HEK293T (cell line): ENCODE measurements at regions not wholly inside any gene's neighbourhood (a gene's known extent, or its start where the extent isn't known, plus 50 kb on each side); places are given as distances from the start of the nearest gene placed in this dataset.

Source experiments
- CTCF ChIA-PET: fragments of 350-600 bp; formaldehyde crosslinking; extraction: SDS; loops from one replicate; lab custom pipeline; 2021; ENCODE audit warnings: antibody characterized with exemption, inconsistent platforms; lab: Yijun Ruan, JAX
- POLR2A ChIA-PET: fragments of 350-600 bp; formaldehyde crosslinking; extraction: SDS; loops from one replicate; lab custom pipeline; 2020; ENCODE audit warnings: antibody characterized with exemption, inconsistent platforms; lab: Yijun Ruan, JAX
- DNase-seq: peaks from one replicate; pipeline ENCODE4 v3.0.0; 2012; ENCODE audit warnings: mixed read lengths; ENCODE audit errors: extremely low spot score
- ARNT ChIP-seq: fragments of 450-650 bp; IDR thresholded peaks from 2 replicates; pipeline ENCODE4 v1.6.1; 2017; ENCODE audit warnings: mild to moderate bottlenecking
- BHLHE40 ChIP-seq: fragments of 450-650 bp; IDR thresholded peaks from 2 replicates; pipeline ENCODE4 v1.6.1; 2016; ENCODE audit warnings: mild to moderate bottlenecking, moderate library complexity, borderline replicate concordance
- CTBP1 ChIP-seq: fragments of 450-650 bp; IDR thresholded peaks from 2 replicates; pipeline ENCODE4 v1.6.1; 2016; ENCODE audit warnings: borderline replicate concordance
- ELF4 ChIP-seq: fragments of 450-650 bp; IDR thresholded peaks from 2 replicates; pipeline ENCODE4 v1.6.1; 2017; ENCODE audit warnings: antibody characterized with exemption
- FOXA1 ChIP-seq: fragments of 450-650 bp; IDR thresholded peaks from 2 replicates; pipeline ENCODE4 v1.6.1; 2016; ENCODE audit warnings: mild to moderate bottlenecking
- FOXK2 ChIP-seq: fragments of 450-650 bp; IDR thresholded peaks from 2 replicates; pipeline ENCODE4 v1.6.1; 2016; ENCODE audit warnings: mild to moderate bottlenecking
- FOXM1 ChIP-seq: fragments of 450-650 bp; IDR thresholded peaks from 2 replicates; pipeline ENCODE4 v1.6.1; 2017; ENCODE audit warnings: mild to moderate bottlenecking, borderline replicate concordance
- HDGF ChIP-seq: fragments of 450-650 bp; IDR thresholded peaks from 2 replicates; pipeline ENCODE4 v1.6.1; 2017; ENCODE audit warnings: antibody characterized with exemption, borderline replicate concordance
- L3MBTL2 ChIP-seq: fragments of 450-650 bp; conservative IDR thresholded peaks from 2 replicates; pipeline ENCODE4 v1.6.1; 2016; ENCODE audit warnings: mild to moderate bottlenecking
- LEF1 ChIP-seq: fragments of 450-650 bp; IDR thresholded peaks from 2 replicates; pipeline ENCODE4 v1.6.1; 2017; ENCODE audit warnings: mild to moderate bottlenecking, borderline replicate concordance
- NFRKB ChIP-seq: fragments of 450-650 bp; IDR thresholded peaks from 2 replicates; pipeline ENCODE4 v1.6.1; 2016; ENCODE audit warnings: mild to moderate bottlenecking, moderate library complexity
- SP1 ChIP-seq: fragments of 450-650 bp; IDR thresholded peaks from 2 replicates; pipeline ENCODE4 v1.6.1; 2017
- SUZ12 ChIP-seq: fragments of 450-650 bp; IDR thresholded peaks from 2 replicates; pipeline ENCODE4 v1.6.1; 2016; ENCODE audit warnings: mild to moderate bottlenecking
- TARDBP ChIP-seq: fragments of 450-650 bp; IDR thresholded peaks from 2 replicates; pipeline ENCODE4 v1.6.1; 2016
- ZNF384 ChIP-seq: fragments of 450-650 bp; IDR thresholded peaks from 2 replicates; pipeline ENCODE4 v1.6.1; 2016
- TF ChIP-seq, protein P1 (sequence below): fragments of 450-650 bp; IDR thresholded peaks from 2 replicates; pipeline ENCODE4 v1.6.1; 2016

DNA sequence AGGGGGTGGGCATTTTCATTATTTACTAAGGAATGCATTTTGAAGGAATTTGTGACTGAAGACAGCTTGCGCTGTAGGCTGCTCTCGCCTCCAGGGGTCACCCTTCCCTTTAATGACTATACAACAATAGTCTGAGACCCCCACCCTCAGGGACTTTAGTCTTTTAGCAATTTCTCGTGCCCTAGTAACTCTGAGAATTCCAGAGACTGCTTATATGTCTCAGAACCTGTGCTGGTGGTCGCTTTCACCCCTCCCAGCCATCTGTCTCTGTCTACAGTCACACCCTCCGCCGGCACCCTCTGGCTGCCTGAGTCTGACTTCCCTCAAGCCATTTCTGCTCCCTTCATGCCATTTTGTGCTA is 671.4 kb downstream of the NR2F1-AS1 start:
- no peak for TF ChIP-seq FOXM1
- no peak for TF ChIP-seq SP1
- no peak for TF ChIP-seq LEF1
- TF ChIP-seq FOXA1 = no peak
- no peak for TF ChIP-seq SUZ12
- CTCF ChIA-PET = interaction anchor here (0.7 to 1.7 kb wide), 11 partner anchors 8 to 1853 kb away, joined by 3 to 8 read pairs (median 4); no protein-coding TSS in a partner anchor
- peak; percentile 59 for DNase-seq
- POLR2A ChIA-PET = interaction anchor here (0.6 to 1.2 kb wide), 2 partner anchors 669 to 671 kb away, joined by 3 to 4 read pairs; partner anchors contain the start of gene NR2F1-AS1

DNA sequence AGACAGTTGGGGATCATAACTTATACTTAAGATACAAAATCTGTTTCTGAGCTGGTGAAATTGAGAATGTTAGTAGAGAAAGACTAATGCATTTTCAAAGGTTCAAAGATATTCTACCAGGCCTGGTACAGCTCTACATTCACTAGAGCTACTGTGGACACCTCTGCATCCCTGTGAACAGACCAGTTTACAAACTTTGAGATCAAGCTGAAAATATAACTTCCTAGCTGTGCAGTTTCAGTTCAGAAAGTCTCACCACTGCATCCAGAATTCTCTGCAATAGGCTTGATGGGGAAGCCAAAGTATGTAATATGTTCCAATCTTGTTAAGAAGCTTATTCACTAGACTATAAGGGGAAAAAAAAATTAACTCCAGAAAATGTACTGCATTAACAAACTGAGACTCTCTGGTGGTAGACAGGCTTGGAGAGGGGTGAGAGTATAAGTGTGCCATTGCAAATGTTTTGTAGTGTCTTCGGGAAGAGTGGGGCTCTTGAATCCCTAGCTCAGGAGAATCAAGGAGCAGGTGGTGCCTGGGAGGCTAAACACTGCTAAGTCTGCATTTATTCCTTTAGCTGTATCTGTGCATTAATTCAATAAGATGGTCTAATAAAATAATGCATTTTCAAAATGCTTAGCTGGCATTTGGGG is 671.9 kb downstream of the NR2F1-AS1 start:
- no peak for DNase-seq
- no peak for TF ChIP-seq ELF4
- TF ChIP-seq TARDBP = no peak
- TF ChIP-seq SP1 = no peak
- TF ChIP-seq NFRKB = no peak
- TF ChIP-seq FOXK2 = no peak
- TF ChIP-seq, protein P1, sequence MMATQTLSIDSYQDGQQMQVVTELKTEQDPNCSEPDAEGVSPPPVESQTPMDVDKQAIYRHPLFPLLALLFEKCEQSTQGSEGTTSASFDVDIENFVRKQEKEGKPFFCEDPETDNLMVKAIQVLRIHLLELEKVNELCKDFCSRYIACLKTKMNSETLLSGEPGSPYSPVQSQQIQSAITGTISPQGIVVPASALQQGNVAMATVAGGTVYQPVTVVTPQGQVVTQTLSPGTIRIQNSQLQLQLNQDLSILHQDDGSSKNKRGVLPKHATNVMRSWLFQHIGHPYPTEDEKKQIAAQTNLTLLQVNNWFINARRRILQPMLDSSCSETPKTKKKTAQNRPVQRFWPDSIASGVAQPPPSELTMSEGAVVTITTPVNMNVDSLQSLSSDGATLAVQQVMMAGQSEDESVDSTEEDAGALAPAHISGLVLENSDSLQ = no peak
- TF ChIP-seq LEF1 = no peak
- no peak for TF ChIP-seq FOXA1
- ChIA-PET POLR2A (interaction anchor here (0.6 to 1.2 kb wide), 2 partner anchors 670 to 672 kb away, joined by 3 to 4 read pairs; partner anchors contain the start of gene NR2F1-AS1), CTCF (interaction anchor here (0.6 to 1.7 kb wide), 12 partner anchors 9 to 1853 kb away, joined by 3 to 8 read pairs (median 4); no protein-coding TSS in a partner anchor)

DNA sequence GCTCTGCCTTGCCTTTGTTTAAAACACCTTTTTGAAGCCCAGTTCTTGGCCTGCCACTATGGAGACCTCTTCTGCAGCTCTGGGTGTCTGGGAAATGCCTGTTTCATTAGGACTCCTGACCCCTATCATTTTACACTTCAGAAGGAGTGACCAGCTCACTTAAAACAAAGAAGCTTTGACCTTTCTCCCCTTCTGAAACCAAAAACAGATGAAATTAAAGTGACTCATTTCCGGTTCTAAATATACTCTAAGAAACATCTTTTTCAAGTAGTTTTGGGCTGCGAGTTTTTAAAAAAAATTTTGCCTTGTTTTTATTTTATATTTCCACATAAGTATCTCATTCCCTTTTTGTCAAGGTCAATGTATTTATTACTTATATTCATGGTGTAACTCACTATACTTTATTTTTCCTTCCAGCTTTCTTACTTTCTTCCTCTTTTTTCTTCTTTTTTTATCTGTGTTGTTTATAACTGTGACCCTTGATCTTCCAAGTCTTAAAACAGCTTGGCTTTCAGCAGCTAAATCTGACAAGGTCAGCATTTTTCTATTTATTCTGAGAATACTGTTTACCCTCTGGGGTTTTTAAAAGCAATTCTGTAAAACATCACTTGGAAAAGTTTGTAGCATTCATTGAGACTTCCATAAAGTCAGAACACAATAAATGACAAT is 672.9 kb downstream of the NR2F1-AS1 start:
- DNase-seq = no peak
- POLR2A ChIA-PET = interaction anchor here (1.2 kb wide), 1 partner anchor 673 kb away, joined by 4 read pairs; the partner anchor contains the start of gene NR2F1-AS1

GRCh38 chr5:92906798-92907376 is 674.1 kb downstream of the NR2F1-AS1 start:
- CTCF ChIA-PET = no interaction called here
- no peak for DNase-seq
- POLR2A ChIA-PET = no interaction called here
- TF ChIP-seq ARNT (no peak), CTBP1 (no peak), LEF1 (no peak), SP1 (no peak), FOXA1 (no peak), FOXK2 (no peak), BHLHE40 (no peak), HDGF (no peak), NFRKB (no peak), FOXM1 (no peak), SUZ12 (no peak), ELF4 (no peak), ZNF384 (no peak), TARDBP (no peak), L3MBTL2 (no peak)
- TF ChIP-seq, protein P1 = no peak

More for the DNA sequence above, 672.9 kb downstream of the NR2F1-AS1 start:
- CTCF ChIA-PET = interaction anchor here (0.6 to 1.7 kb wide), 4 partner anchors 22 to 893 kb away, joined by 3 to 8 read pairs (median 4); no protein-coding TSS in a partner anchor
- TF ChIP-seq ELF4 (no peak), NFRKB (no peak), FOXK2 (no peak), SP1 (no peak), SUZ12 (no peak)

GRCh38 chr5:92904021-92904420 is 677.0 kb downstream of the NR2F1-AS1 start:
- DNase-seq = no peak
- POLR2A ChIA-PET = no interaction called here
- CTCF ChIA-PET = interaction anchor here (0.6 kb wide), 1 partner anchor 133 kb away, joined by 3 read pairs; no protein-coding TSS in a partner anchor
- TF ChIP-seq SUZ12 = no peak
- no peak for TF ChIP-seq FOXA1
- no peak for TF ChIP-seq SP1
- no peak for TF ChIP-seq FOXK2
- TF ChIP-seq ZNF384 = no peak
- no peak for TF ChIP-seq L3MBTL2
- no peak for TF ChIP-seq TARDBP
- no peak for TF ChIP-seq FOXM1
- TF ChIP-seq CTBP1 = no peak
- TF ChIP-seq ELF4 = no peak
- TF ChIP-seq, protein P1 = no peak

DNA sequence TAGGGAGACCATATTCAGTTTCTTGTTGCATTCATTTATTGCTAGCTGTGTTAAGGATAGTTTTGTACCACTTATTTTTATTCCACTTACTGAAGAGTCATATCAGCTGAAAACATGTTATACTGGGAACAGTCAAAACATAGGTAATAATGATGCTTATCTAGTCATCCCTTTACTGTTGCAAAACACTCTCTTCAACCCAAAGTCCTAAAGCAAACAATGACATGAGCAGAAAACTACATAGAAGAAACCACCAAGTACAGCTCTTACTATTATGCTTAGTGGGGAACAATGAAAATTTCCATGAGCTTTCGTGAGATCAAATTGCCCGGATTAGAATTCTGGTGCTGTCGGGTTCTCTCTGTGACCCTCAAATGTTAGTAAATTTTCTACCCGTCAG is 681.4 kb downstream of the NR2F1-AS1 start:
- ChIA-PET CTCF (no interaction called here), POLR2A (no interaction called here)
- no peak for DNase-seq
- TF ChIP-seq NFRKB (no peak), HDGF (no peak), FOXK2 (no peak), TARDBP (no peak), ZNF384 (no peak), FOXM1 (no peak), BHLHE40 (no peak), SP1 (no peak), L3MBTL2 (no peak), CTBP1 (no peak), FOXA1 (no peak), ARNT (no peak), ELF4 (no peak), SUZ12 (no peak)
- TF ChIP-seq, protein P1 = no peak
